IPS-18c (cell line): ENCODE measurements at regions not wholly inside any gene's neighbourhood (a gene's known extent, or its start where the extent isn't known, plus 50 kb on each side); places are given as distances from the start of the nearest gene placed in this dataset.

Experiments used
- H3K4me3 ChIP-seq: 2 replicates; pipeline ENCODE4 v1.7.0; 2013; ENCODE audit warnings: low read depth, mild to moderate bottlenecking, low read length, moderate library complexity; ENCODE audit not compliant: insufficient read depth
- H3K9me3 ChIP-seq: one replicate; pipeline ENCODE4 v1.6.1; 2013; ENCODE audit warnings: mild to moderate bottlenecking, low read length, moderate library complexity; ENCODE audit not compliant: control insufficient read depth, insufficient read depth

GRCh38 chr13:108427355-108427754, 157.8 kb downstream of the TNFSF13B start:
- no peak overlapping the region for H3K4me3 ChIP-seq
- H3K9me3 ChIP-seq, result no peaks in the 10 kb centered on the region

DNA sequence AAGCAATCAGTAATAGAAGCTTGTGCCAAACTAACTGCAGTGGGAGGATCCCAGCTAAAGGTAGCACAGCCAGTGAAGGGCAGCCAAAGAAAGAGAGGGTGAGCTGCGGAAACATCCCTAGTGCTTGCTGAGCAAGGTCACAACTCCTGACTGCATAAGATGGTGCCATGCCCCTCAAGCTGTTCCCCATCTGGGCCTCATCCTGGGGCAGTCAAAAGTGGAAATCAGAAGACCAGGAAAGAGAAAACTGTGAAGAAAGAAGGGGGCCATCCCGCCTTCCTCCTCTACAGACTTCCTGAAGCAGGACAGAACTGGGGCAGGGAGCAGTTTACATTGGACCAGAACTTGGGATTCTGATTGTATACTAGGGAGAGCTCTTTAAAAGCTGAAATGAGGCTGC, 159.2 kb downstream of the TNFSF13B start:
- H3K9me3 ChIP-seq, result no peaks in the 10 kb centered on the region
- no peak overlapping the region for H3K4me3 ChIP-seq

DNA sequence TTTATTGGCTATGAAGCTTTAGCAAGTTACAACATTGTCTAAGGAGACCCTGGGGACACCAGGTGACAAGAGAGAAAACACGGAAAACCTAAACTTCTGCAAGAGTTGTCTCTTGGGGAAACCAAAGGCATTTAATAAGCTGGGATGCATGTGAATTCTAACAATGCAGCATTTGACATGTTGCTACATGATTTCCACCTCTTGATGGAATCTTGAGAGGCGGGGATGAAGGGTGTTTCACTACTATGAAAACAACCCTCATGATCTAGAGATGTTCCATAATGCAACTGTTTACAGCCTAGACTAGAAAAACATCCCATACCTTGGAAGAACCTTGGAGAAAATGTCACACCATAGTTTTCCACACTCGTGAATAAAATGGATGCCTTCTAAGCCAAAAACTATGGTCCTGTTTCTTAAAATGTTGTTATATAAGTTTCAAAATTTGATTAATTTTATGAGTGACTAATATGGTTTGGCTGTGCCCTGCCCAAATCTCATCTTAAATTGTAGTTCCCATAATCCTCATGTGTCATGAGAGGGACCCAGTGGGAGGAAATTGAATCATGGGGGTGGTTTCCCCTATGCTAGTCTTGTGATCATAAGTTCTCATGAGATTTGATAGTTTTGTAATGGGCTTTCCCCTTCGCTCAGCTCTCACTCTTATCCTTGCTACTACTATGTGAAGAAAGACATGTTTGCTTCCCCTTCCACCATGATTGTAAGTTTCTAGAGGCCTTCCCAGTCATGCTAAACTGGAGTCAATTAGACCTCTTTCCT, 164.6 kb downstream of the TNFSF13B start:
- no peaks in the 10 kb centered on the region for H3K9me3 ChIP-seq
- H3K4me3 ChIP-seq, result no peak overlapping the region

DNA sequence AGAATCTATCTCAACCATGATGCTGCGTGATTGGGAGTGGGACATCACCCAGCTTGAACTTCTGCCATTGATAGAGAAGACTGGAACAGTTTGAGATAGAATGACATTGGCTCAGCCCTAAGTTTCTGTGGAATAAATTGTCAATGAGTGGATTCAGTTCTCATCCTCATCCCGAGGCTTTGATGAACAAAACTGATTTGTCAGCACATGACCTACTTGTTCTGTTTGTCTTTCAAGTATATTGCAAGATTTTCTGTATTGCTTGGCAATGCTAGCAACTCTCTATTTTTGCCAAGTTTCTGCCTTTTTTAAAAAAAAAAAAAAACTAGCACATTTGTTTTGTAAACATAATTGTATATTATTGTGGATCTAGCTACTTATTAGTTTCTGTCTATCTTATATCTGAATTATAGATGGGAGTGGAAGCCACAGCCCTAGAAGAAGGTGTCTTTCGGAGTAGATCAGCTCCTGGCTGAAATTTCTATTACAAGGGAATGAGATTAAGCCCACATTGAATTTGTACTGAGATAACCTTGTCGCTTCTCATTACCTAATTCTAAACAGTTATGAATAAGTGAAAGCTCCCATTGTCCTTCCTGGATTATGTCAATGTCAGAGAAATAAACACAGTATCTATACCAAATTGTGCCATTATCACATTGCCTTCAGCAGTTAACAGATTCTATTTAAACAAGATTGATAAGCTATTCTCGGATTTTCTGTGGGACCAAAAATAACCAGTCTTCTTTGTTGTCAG, 166.1 kb downstream of the TNFSF13B start:
- no peaks in the 10 kb centered on the region for H3K9me3 ChIP-seq
- H3K4me3 ChIP-seq, result no peak overlapping the region

GRCh38 chr13:108437496-108437895, 168.0 kb downstream of the TNFSF13B start:
- Histone ChIP-seq H3K9me3 (no peaks in the 10 kb centered on the region), H3K4me3 (no peak overlapping the region)

GRCh38 chr13:108439556-108439955, 170.0 kb downstream of the TNFSF13B start:
- H3K9me3 ChIP-seq, result no peaks in the 10 kb centered on the region
- H3K4me3 ChIP-seq, result no peak overlapping the region

GRCh38 chr13:108444448-108444847, 174.9 kb downstream of the TNFSF13B start:
- Histone ChIP-seq H3K4me3 (no peak overlapping the region), H3K9me3 (no peaks in the 10 kb centered on the region)

GRCh38 chr13:108448891-108449290, 179.4 kb downstream of the TNFSF13B start:
- no peaks in the 10 kb centered on the region for H3K9me3 ChIP-seq
- H3K4me3 ChIP-seq, result no peak overlapping the region

- no peak overlapping the region for H3K4me3 ChIP-seq
- no peaks in the 10 kb centered on the region for H3K9me3 ChIP-seq
These were observed 178.3 kb upstream of the MYO16 start for GRCh38 chr13:108451121-108451520.

GRCh38 chr13:108455320-108455719, 174.1 kb upstream of the MYO16 start:
- no peaks in the 10 kb centered on the region for H3K9me3 ChIP-seq

GRCh38 chr13:108460043-108460442, 169.4 kb upstream of the MYO16 start:
- no peak overlapping the region for H3K4me3 ChIP-seq

More at GRCh38 chr13:108455320-108455719, 174.1 kb upstream of the MYO16 start:
- H3K4me3 ChIP-seq, result no peak overlapping the region

DNA sequence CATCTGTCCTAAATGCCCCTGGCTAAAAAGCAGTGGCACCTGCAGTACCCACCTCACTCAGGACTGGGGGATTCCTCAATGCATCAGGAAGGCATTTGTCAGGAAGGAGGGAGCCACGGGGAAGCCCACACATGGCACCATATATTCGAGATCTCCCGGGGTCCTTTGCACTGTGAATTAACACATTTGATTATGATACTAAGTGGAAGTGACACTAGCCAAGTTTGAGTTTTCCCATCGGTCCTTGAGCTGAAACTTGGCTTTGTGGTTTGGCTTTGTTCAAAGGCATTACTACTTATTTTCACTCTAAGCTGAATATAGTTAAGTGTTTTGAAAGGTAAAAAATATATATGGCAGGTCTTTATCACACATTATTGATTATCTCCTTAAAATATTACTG, 168.7 kb upstream of the MYO16 start:
- no peak overlapping the region for H3K4me3 ChIP-seq
- no peaks in the 10 kb centered on the region for H3K9me3 ChIP-seq

More at GRCh38 chr13:108460043-108460442, 169.4 kb upstream of the MYO16 start:
- H3K9me3 ChIP-seq, result no peaks in the 10 kb centered on the region

- H3K4me3 ChIP-seq, result no peak overlapping the region
- H3K9me3 ChIP-seq, result no peaks in the 10 kb centered on the region
These were observed 166.1 kb upstream of the MYO16 start for GRCh38 chr13:108463340-108463739.

GRCh38 chr13:108470921-108471320, 158.5 kb upstream of the MYO16 start:
- Histone ChIP-seq H3K9me3 (no peaks in the 10 kb centered on the region), H3K4me3 (no peak overlapping the region)

DNA sequence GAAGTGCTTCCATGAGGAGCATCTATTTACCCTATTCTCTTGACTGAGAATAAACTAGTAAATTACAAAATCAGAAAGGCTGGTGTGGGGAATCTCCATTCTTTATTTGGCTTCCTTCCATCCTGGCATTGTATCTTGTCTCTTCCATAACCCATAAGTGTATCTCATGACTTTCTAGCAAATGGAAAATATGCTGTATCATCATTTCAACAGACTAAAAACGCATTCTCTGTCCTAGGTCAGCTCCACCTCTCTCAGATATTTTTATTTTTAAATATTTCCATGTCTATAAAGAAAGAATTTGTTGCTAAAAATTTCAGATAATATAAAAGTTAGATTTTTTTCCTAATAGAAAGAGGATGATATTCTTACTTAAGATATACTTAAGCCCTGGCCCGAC, 154.2 kb upstream of the MYO16 start:
- Histone ChIP-seq H3K4me3 (no peak overlapping the region), H3K9me3 (no peaks in the 10 kb centered on the region)

DNA sequence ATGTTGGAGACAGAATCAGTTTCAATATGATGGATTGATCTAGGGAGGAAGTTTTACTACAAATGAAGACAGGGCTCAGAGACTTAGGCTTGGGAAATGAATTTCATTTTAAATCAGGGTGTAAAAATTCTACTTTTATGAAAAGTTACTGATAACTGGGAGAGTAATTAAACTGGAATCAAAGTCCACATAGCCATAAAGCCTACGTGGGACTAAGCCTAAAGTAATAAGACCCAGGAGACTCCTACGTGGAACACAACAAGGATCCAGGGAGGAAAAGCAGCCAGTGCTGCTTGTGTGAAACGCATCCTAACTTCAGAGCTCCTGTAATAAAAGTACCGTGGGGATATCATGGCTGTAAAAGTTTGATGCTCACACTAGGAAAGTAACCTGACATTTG, 152.0 kb upstream of the MYO16 start:
- Histone ChIP-seq H3K9me3 (no peaks in the 10 kb centered on the region), H3K4me3 (no peak overlapping the region)

- no peaks in the 10 kb centered on the region for H3K9me3 ChIP-seq
- no peak overlapping the region for H3K4me3 ChIP-seq
These were observed 151.2 kb upstream of the MYO16 start for GRCh38 chr13:108478179-108478578.

- H3K4me3 ChIP-seq, result no peak overlapping the region
- H3K9me3 ChIP-seq, result no peaks in the 10 kb centered on the region
These were observed 145.4 kb upstream of the MYO16 start for GRCh38 chr13:108483981-108484380.
